HG02588 (cell line): ENCODE measurements at regions not wholly inside any gene's neighbourhood (a gene's known extent, or its start where the extent isn't known, plus 50 kb on each side); places are given as distances from the start of the nearest gene placed in this dataset.
"Not testable (repeated sequence)": the region's sequence is repeated elsewhere in the genome, so short reads cannot be mapped to it uniquely, and the experiment has no call there.

Experiments
- ATAC-seq: cut with Tn5 transposase; IDR thresholded peaks from one replicate; pipeline ENCODE4 v1.9.1; 2021; ENCODE audit warnings: mild to moderate bottlenecking, moderate library complexity; ENCODE audit not compliant: unreplicated experiment

- ATAC-seq = no peak
These were observed 222.0 kb upstream of the ADAMTS3 start for GRCh38 chr4:72791054-72791453.

- no peak for ATAC-seq
These were observed 217.5 kb upstream of the ADAMTS3 start for GRCh38 chr4:72786401-72786990.

- no peak for ATAC-seq
These were observed 210.2 kb upstream of the ADAMTS3 start for GRCh38 chr4:72779241-72779640.

- no peak for ATAC-seq
These were observed 208.4 kb upstream of the ADAMTS3 start for GRCh38 chr4:72777436-72777835.

- ATAC-seq = no peak
These were observed 201.7 kb upstream of the ADAMTS3 start for GRCh38 chr4:72770708-72771107.

- ATAC-seq = no peak
These were observed 199.3 kb upstream of the ADAMTS3 start for GRCh38 chr4:72768364-72768763.

GRCh38 chr4:72767618-72768302 is 198.7 kb upstream of the ADAMTS3 start:
- no peak for ATAC-seq

- ATAC-seq = not testable (repeated sequence)
These were observed 196.8 kb upstream of the ADAMTS3 start for GRCh38 chr4:72765788-72766187.

- no peak for ATAC-seq
These were observed 192.5 kb upstream of the ADAMTS3 start for GRCh38 chr4:72761368-72762038.

- not testable (repeated sequence) for ATAC-seq
These were observed 184.4 kb upstream of the ADAMTS3 start for GRCh38 chr4:72753414-72753813.

- ATAC-seq = no peak
These were observed 175.2 kb upstream of the ADAMTS3 start for GRCh38 chr4:72744103-72744725.

GRCh38 chr4:72743078-72743477 is 174.1 kb upstream of the ADAMTS3 start:
- ATAC-seq = no peak

GRCh38 chr4:72715299-72715698 is 146.3 kb upstream of the ADAMTS3 start:
- no peak for ATAC-seq

- no peak for ATAC-seq
These were observed 145.7 kb upstream of the ADAMTS3 start for GRCh38 chr4:72714482-72715279.

GRCh38 chr4:72712997-72713396 is 144.0 kb upstream of the ADAMTS3 start:
- no peak for ATAC-seq

- no peak for ATAC-seq
These were observed 140.5 kb upstream of the ADAMTS3 start for GRCh38 chr4:72709475-72709874.

GRCh38 chr4:72706684-72707083 is 137.7 kb upstream of the ADAMTS3 start:
- no peak for ATAC-seq

GRCh38 chr4:72704925-72705640 is 136.1 kb upstream of the ADAMTS3 start:
- not testable (repeated sequence) for ATAC-seq

GRCh38 chr4:72702948-72703347 is 133.9 kb upstream of the ADAMTS3 start:
- ATAC-seq = no peak
